Lung (tissue), 11 donors: ENCODE measurements at regions not wholly inside any gene's neighbourhood (a gene's known extent, or its start where the extent isn't known, plus 50 kb on each side); places are given as distances from the start of the nearest gene placed in this dataset.

Experiments used
- ATAC-seq: fragments of 200-7000 bp; cut with Tn5 transposase; one replicate; pipeline ENCODE4 v1.9.1; 2020; ENCODE audit warnings: moderate number of reproducible peaks; ENCODE audit not compliant: insufficient read depth, low FRiP score
- DNase-seq, 3 donors: peaks; one replicate each; pipeline ENCODE4 v3.0.0-alpha.2; 2013 to 2017
- H3K27ac ChIP-seq, 2 donors: one replicate each; pipeline ENCODE4 v1.5.1; 2013; ENCODE audit warnings: mild to moderate bottlenecking in 2 of 2, moderate library complexity in 2 of 2, control low read depth in 1 of 2, inconsistent platforms in 1 of 2, low read depth in 1 of 2, low read length in 1 of 2
- H3K27me3 ChIP-seq, 3 donors: one replicate each; pipeline ENCODE4 v1.5.1; 2013; ENCODE audit warnings: low read length in 2 of 3; ENCODE audit not compliant: control insufficient read depth in 3 of 3, insufficient read depth in 3 of 3
- H3K36me3 ChIP-seq, 4 donors: one replicate each; pipeline ENCODE4 v1.5.1; 2013; ENCODE audit warnings: low read length in 4 of 4, mild to moderate bottlenecking in 1 of 4, moderate library complexity in 1 of 4; ENCODE audit not compliant: control insufficient read depth in 4 of 4, insufficient read depth in 4 of 4
- H3K4me1 ChIP-seq, 5 donors: one replicate each; pipeline ENCODE4 v1.5.1; 2013; ENCODE audit warnings: low read length in 5 of 5, mild to moderate bottlenecking in 2 of 5, moderate library complexity in 1 of 5; ENCODE audit not compliant: control insufficient read depth in 5 of 5, insufficient read depth in 5 of 5
- H3K4me3 ChIP-seq: one replicate; pipeline ENCODE4 v1.5.1; 2013; ENCODE audit warnings: mild to moderate bottlenecking, control low read depth, moderate library complexity
- H3K9ac ChIP-seq, 2 donors: one replicate each; pipeline ENCODE4 v1.5.1; 2013; ENCODE audit warnings: low read length in 2 of 2, control low read depth in 1 of 2; ENCODE audit not compliant: insufficient read depth in 1 of 2
- H3K9me3 ChIP-seq, 4 donors: one replicate each; pipeline ENCODE4 v1.5.1; 2013; ENCODE audit warnings: low read length in 3 of 4, mild to moderate bottlenecking in 1 of 4, moderate library complexity in 1 of 4; ENCODE audit not compliant: control insufficient read depth in 4 of 4, insufficient read depth in 3 of 4
- WGBS, 2 donors: extraction: QIAGEN DNeasy Blood & Tissue Kit; methylation state at CpG; one replicate each; pipeline ENCODE4 v1.1.7; 2013; 5-methylcytosine and 5-hydroxymethylcytosine counted together
- TF ChIP-seq, protein P1 (sequence below): IDR thresholded peaks from 2 replicates; pipeline ENCODE4 v1.5.1; 2012; ENCODE audit warnings: mild to moderate bottlenecking; ENCODE audit errors: control extremely low read depth, extremely low read depth
- donor health status: control.
- donor health status: control.
- donor health status: Bipolar disorder and iron deficiency.
- donor health status: healthy.
- donor health status: DM: yes; HTN: yes; CAD: no.

DNA sequence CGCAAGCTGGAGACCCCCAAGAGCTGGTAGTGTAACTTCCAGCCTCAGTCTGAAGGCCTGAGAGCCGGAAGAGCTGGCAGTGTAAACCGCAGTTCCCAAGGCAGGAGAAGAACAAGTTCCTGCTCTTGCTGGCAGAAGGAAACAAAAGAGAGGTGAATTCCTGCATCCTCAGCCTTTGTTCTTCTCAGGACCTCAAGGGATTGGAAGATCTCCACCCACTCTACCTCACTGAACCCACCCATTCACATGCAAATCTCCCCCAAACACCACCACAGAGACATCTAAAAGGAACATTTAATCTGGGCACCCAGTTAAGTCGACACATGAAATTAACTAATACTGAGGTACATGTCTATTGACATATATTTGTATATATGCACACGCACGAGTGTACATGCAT lies 1310.3 kb downstream of the TBC1D22A start:
- Histone ChIP-seq H3K9me3 (peaks cover 0 to 4% (median 2%) of the 10 kb centered on the region in 4 donors), H3K4me1 (no peaks in the 10 kb centered on the region), H3K27me3 (peaks cover 0 to 8% (median 2%) of the 10 kb centered on the region in 3 donors), H3K4me3 (no peak overlapping the region), H3K27ac (no peak overlapping the region), H3K36me3 (no peaks in the 10 kb centered on the region), H3K9ac (no peak overlapping the region)
- WGBS, 2 donors, result 59 to 60% methylated on average over 6 of the region's 6 CpGs
- TF ChIP-seq, protein P1, sequence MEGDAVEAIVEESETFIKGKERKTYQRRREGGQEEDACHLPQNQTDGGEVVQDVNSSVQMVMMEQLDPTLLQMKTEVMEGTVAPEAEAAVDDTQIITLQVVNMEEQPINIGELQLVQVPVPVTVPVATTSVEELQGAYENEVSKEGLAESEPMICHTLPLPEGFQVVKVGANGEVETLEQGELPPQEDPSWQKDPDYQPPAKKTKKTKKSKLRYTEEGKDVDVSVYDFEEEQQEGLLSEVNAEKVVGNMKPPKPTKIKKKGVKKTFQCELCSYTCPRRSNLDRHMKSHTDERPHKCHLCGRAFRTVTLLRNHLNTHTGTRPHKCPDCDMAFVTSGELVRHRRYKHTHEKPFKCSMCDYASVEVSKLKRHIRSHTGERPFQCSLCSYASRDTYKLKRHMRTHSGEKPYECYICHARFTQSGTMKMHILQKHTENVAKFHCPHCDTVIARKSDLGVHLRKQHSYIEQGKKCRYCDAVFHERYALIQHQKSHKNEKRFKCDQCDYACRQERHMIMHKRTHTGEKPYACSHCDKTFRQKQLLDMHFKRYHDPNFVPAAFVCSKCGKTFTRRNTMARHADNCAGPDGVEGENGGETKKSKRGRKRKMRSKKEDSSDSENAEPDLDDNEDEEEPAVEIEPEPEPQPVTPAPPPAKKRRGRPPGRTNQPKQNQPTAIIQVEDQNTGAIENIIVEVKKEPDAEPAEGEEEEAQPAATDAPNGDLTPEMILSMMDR, result no peak
- no peak for DNase-seq
- ATAC-seq, result no peak

DNA sequence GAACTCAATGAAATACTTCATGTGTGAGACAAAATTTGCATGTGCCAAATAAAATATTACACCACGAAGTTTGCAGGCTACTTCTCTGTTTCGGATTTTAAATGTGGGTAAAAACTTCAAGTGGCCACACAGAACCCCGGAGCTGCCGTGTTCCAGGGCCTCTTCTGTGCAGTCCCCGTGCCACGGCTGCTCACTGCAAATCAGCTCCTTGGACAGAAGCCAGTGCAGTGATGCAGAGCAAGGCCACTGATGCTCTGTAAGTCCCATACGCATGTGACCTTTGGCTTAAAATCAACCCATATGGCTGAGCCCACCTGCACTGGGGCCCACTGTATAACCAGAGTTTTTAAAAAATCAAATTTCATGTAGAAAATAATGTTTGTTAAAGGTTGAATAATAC lies 1309.4 kb downstream of the TBC1D22A start:
- Histone ChIP-seq H3K9me3 (peaks cover 0 to 4% (median 2%) of the 10 kb centered on the region in 4 donors), H3K36me3 (no peaks in the 10 kb centered on the region), H3K4me1 (no peaks in the 10 kb centered on the region), H3K4me3 (no peak overlapping the region), H3K9ac (no peak overlapping the region), H3K27me3 (peaks cover 0 to 5% (median 0%) of the 10 kb centered on the region in 3 donors), H3K27ac (no peak overlapping the region)
- 74 to 89% methylated on average over 7 of the region's 7 CpGs for WGBS, 2 donors
- no peak for ATAC-seq
- TF ChIP-seq, protein P1, result no peak
- no peak for DNase-seq

DNA sequence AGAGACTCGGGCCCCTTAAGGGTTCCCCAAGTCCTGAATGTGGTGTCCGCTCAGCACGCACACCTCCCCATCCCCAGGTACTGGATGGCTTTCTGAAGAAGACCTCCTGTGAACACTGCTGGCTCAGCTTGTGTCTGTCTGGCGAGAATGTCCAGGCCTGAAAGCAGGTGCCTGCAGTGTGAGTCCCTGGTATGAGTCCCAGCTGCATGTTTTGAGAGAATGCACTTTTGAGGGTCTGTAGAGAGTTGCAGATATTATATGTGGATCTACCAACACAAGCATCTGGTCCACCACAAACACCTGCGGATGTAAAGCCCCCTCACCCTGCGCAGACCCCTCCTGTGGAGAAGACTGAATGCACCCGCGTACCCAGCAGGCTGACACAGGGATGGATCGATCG lies 1308.9 kb downstream of the TBC1D22A start:
- H3K27me3 ChIP-seq, result peaks cover 0 to 5% (median 0%) of the 10 kb centered on the region in 3 donors
- WGBS, 2 donors, result 84 to 90% methylated on average over 10 of the region's 10 CpGs

DNA sequence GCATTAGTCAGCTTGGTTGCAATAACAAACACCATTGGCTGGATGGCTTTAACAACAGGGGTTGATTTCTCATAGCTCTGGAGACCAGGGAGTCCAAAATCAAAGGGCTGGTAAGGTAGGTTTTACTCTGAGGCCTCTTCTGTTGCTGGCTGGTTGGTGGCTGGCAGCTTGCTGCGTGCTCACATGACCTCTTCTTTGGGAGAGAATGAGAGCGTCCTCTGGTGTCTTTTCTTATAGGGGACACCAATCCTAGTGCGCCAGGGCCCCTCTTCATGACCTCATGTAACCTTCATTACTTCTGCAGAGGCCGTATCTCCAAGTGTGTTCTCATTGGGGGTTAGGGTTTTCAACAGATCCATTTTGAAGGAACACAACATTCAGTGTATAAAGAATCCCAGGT lies 1308.3 kb downstream of the TBC1D22A start:
- TF ChIP-seq, protein P1, result no peak
- no peak overlapping the region for H3K9ac ChIP-seq
- H3K9me3 ChIP-seq, result peaks cover 0 to 8% (median 2%) of the 10 kb centered on the region in 4 donors
- DNase-seq (no peak), ATAC-seq (no peak)
- H3K4me1 ChIP-seq, result no peaks in the 10 kb centered on the region
- H3K36me3 ChIP-seq, result no peaks in the 10 kb centered on the region
- H3K27ac ChIP-seq, result no peak overlapping the region
- WGBS, 2 donors, result 86 to 90% methylated on average over 4 of the region's 4 CpGs
- H3K27me3 ChIP-seq, result peaks cover 0 to 5% (median 0%) of the 10 kb centered on the region in 3 donors
- no peak overlapping the region for H3K4me3 ChIP-seq

More for the DNA sequence above, 1308.9 kb downstream of the TBC1D22A start:
- H3K9ac ChIP-seq, result no peak overlapping the region
- H3K4me3 ChIP-seq, result no peak overlapping the region
- no peaks in the 10 kb centered on the region for H3K4me1 ChIP-seq
- TF ChIP-seq, protein P1, result no peak
- no peak for ATAC-seq
- H3K27ac ChIP-seq, result no peak overlapping the region
- H3K9me3 ChIP-seq, result peaks cover 0 to 5% (median 2%) of the 10 kb centered on the region in 4 donors
- DNase-seq, result no peak
- no peaks in the 10 kb centered on the region for H3K36me3 ChIP-seq
